ENCODE measurements at regions not wholly inside any gene's neighbourhood (a gene's known extent, or its start where the extent isn't known, plus 50 kb on each side); places are given as distances from the start of the nearest gene placed in this dataset.

- Mint-ChIP-seq H3K27me3 (ENCODE audit: low read depth) (no peaks in the 10 kb centered on the region), H3K4me3 (no peak overlapping the region), H3K9me3 (no peaks in the 10 kb centered on the region), H3K36me3 (no peaks in the 10 kb centered on the region), H3K4me1 (peaks cover 74% of the 10 kb centered on the region), H3K27ac (peak overlapping the region; percentile 52)
- DNase-seq (ENCODE audit: low spot score in 2 of 2, unreplicated experiment in 2 of 2): no peak
- no peak for TF ChIP-seq CTCF (IDR thresholded peaks at IDR 0.05; ENCODE audit: unreplicated experiment)
Observed at GRCh38 chr6:11922901-11923300, 89.2 kb upstream of the HIVEP1 start.

GRCh38 chr6:11921751-11922150 lies 90.4 kb upstream of the HIVEP1 start:
- H3K27ac Mint-ChIP-seq: peak overlapping the region; percentile 93
- no peak overlapping the region for H3K4me3 Mint-ChIP-seq
- H3K27me3 Mint-ChIP-seq (ENCODE audit: low read depth): no peaks in the 10 kb centered on the region
- no peak for TF ChIP-seq CTCF (IDR thresholded peaks at IDR 0.05; ENCODE audit: unreplicated experiment)
- DNase-seq (ENCODE audit: low spot score in 2 of 2, unreplicated experiment in 2 of 2): no peak
- H3K36me3 Mint-ChIP-seq: no peaks in the 10 kb centered on the region
- H3K4me1 Mint-ChIP-seq: peaks cover 66% of the 10 kb centered on the region
- no peaks in the 10 kb centered on the region for H3K9me3 Mint-ChIP-seq

- TF ChIP-seq CTCF (IDR thresholded peaks at IDR 0.05; ENCODE audit: unreplicated experiment): no peak
- H3K27me3 Mint-ChIP-seq (ENCODE audit: low read depth): no peaks in the 10 kb centered on the region
- peaks cover 61% of the 10 kb centered on the region for H3K4me1 Mint-ChIP-seq
- no peaks in the 10 kb centered on the region for H3K9me3 Mint-ChIP-seq
- H3K4me3 Mint-ChIP-seq: no peak overlapping the region
- DNase-seq (ENCODE audit: low spot score in 2 of 2, unreplicated experiment in 2 of 2): no peak
- H3K27ac Mint-ChIP-seq: peak overlapping the region; percentile 93
- H3K36me3 Mint-ChIP-seq: no peaks in the 10 kb centered on the region
Observed at GRCh38 chr6:11921017-11921438, 91.1 kb upstream of the HIVEP1 start.

- DNase-seq (ENCODE audit: low spot score in 2 of 2, unreplicated experiment in 2 of 2): no peak
- no peaks in the 10 kb centered on the region for H3K9me3 Mint-ChIP-seq
- H3K4me3 Mint-ChIP-seq: no peak overlapping the region
- H3K36me3 Mint-ChIP-seq: no peaks in the 10 kb centered on the region
- H3K27ac Mint-ChIP-seq: peak overlapping the region; percentile 93
- peaks cover 58% of the 10 kb centered on the region for H3K4me1 Mint-ChIP-seq
- no peak for TF ChIP-seq CTCF (IDR thresholded peaks at IDR 0.05; ENCODE audit: unreplicated experiment)
- H3K27me3 Mint-ChIP-seq (ENCODE audit: low read depth): no peaks in the 10 kb centered on the region
Observed at GRCh38 chr6:11920566-11920965, 91.5 kb upstream of the HIVEP1 start.

- no peak overlapping the region for H3K4me3 Mint-ChIP-seq
- H3K9me3 Mint-ChIP-seq: no peaks in the 10 kb centered on the region
- H3K36me3 Mint-ChIP-seq: no peaks in the 10 kb centered on the region
- no peaks in the 10 kb centered on the region for H3K27me3 Mint-ChIP-seq (ENCODE audit: low read depth)
- no peak for DNase-seq (ENCODE audit: low spot score in 2 of 2, unreplicated experiment in 2 of 2)
- peak overlapping the region; percentile 93 for H3K27ac Mint-ChIP-seq
- no peak for TF ChIP-seq CTCF (IDR thresholded peaks at IDR 0.05; ENCODE audit: unreplicated experiment)
- peaks cover 56% of the 10 kb centered on the region for H3K4me1 Mint-ChIP-seq
Observed at GRCh38 chr6:11919771-11920440, 92.2 kb upstream of the HIVEP1 start.

Measured in mesothelial cell of epicardium (in vitro differentiated cells).